Neural progenitor cell (in vitro differentiated cells): ENCODE measurements at regions not wholly inside any gene's neighbourhood (a gene's known extent, or its start where the extent isn't known, plus 50 kb on each side); places are given as distances from the start of the nearest gene placed in this dataset.
"Not testable (repeated sequence)": the region's sequence is repeated elsewhere in the genome, so short reads cannot be mapped to it uniquely, and the experiment has no call there.

Source experiments
- DNase-seq: peaks from one replicate; pipeline ENCODE4 v3.0.0-alpha.2; 2016; ENCODE audit warnings: low spot score
- H2AFZ ChIP-seq: fragments of 200-600 bp; sonication (generic); replicated peaks from 2 replicates; pipeline ENCODE4 v1.6.1; 2016; ENCODE audit warnings: antibody characterized with exemption
- H3F3A ChIP-seq: fragments of 200-600 bp; sonication (generic); 2 replicates; pipeline ENCODE4 v1.6.1; 2016; ENCODE audit warnings: antibody characterized with exemption, low read depth
- H3K27ac ChIP-seq: fragments of 200-600 bp; sonication (generic); 2 replicates; pipeline ENCODE4 v1.5.1; 2016; ENCODE audit warnings: mild to moderate bottlenecking
- H3K27me3 ChIP-seq: fragments of 200-600 bp; sonication (generic); 2 replicates; pipeline ENCODE4 v1.6.1; 2016; ENCODE audit warnings: mild to moderate bottlenecking, moderate library complexity
- H3K36me3 ChIP-seq: fragments of 200-600 bp; sonication (generic); 2 replicates; pipeline ENCODE4 v1.5.1; 2016
- H3K4me1 ChIP-seq: fragments of 200-600 bp; sonication (generic); 2 replicates; pipeline ENCODE4 v1.6.1; 2016; ENCODE audit warnings: mixed run types
- H3K4me2 ChIP-seq: fragments of 200-600 bp; sonication (generic); 2 replicates; pipeline ENCODE4 v1.6.1; 2016
- H3K4me3 ChIP-seq: fragments of 200-600 bp; sonication (generic); 2 replicates; pipeline ENCODE4 v1.5.1; 2016
- H3K79me2 ChIP-seq: fragments of 200-600 bp; sonication (generic); 2 replicates; pipeline ENCODE4 v1.6.1; 2016; ENCODE audit warnings: low read depth
- H3K9ac ChIP-seq: fragments of 200-600 bp; sonication (generic); 2 replicates; pipeline ENCODE4 v1.6.1; 2016
- H3K9me3 ChIP-seq: fragments of 200-600 bp; sonication (generic); 2 replicates; pipeline ENCODE4 v1.5.1; 2016; ENCODE audit warnings: low read depth
- H4K20me1 ChIP-seq: fragments of 200-600 bp; sonication (generic); 2 replicates; pipeline ENCODE4 v1.6.1; 2016; ENCODE audit warnings: low read depth
- H3K27ac Mint-ChIP-seq: 3 replicates; pipeline ENCODE4 v1.8.0; 2021; ENCODE audit warnings: mixed read lengths
- H3K27me3 Mint-ChIP-seq: 2 replicates; pipeline ENCODE4 v1.8.0; 2022; ENCODE audit warnings: low read depth, mild to moderate bottlenecking, inconsistent platforms, moderate library complexity, mixed read lengths; ENCODE audit not compliant: insufficient read depth
- H3K36me3 Mint-ChIP-seq: 3 replicates; pipeline ENCODE4 v1.8.0; 2021; ENCODE audit warnings: mixed read lengths
- H3K4me1 Mint-ChIP-seq: 3 replicates; pipeline ENCODE4 v1.8.0; 2021; ENCODE audit warnings: mixed read lengths
- H3K4me3 Mint-ChIP-seq: 3 replicates; pipeline ENCODE4 v1.8.0; 2021; ENCODE audit warnings: mild to moderate bottlenecking, moderate library complexity, mixed read lengths
- H3K9me3 Mint-ChIP-seq: 3 replicates; pipeline ENCODE4 v1.8.0; 2020; ENCODE audit warnings: mixed read lengths
- CTCF ChIP-seq: fragments of 200-600 bp; sonication (generic); IDR thresholded peaks from 2 replicates; pipeline ENCODE4 v1.5.1; 2017; ENCODE audit warnings: antibody characterized with exemption, mild to moderate bottlenecking
- EZH2 ChIP-seq: fragments of 200-600 bp; sonication (generic); IDR thresholded peaks from 2 replicates; pipeline ENCODE4 v1.6.1; 2017; ENCODE audit warnings: antibody characterized with exemption, mild to moderate bottlenecking, moderate library complexity
- EZH2phosphoT487 ChIP-seq: fragments of 200-600 bp; sonication (generic); IDR thresholded peaks from 2 replicates; pipeline ENCODE4 v1.6.1; 2017; ENCODE audit warnings: antibody characterized with exemption

GRCh38 chr18:1147730-1148129, 243.1 kb downstream of the ADCYAP1 start:
- no peak overlapping the region for H3K9ac ChIP-seq
- no peak overlapping the region for H2AFZ ChIP-seq
- no peaks in the 10 kb centered on the region for H4K20me1 ChIP-seq
- no peaks in the 10 kb centered on the region for H3K27me3 ChIP-seq
- Mint-ChIP-seq H3K27me3 (no peaks in the 10 kb centered on the region), H3K4me3 (no peak overlapping the region), H3K4me1 (no peaks in the 10 kb centered on the region), H3K9me3 (peaks cover 9% of the 10 kb centered on the region), H3K36me3 (no peaks in the 10 kb centered on the region), H3K27ac (no peak overlapping the region)
- H3K4me1 ChIP-seq, result peaks cover 8% of the 10 kb centered on the region
- no peak overlapping the region for H3K27ac ChIP-seq
- H3K79me2 ChIP-seq, result peaks cover 2% of the 10 kb centered on the region
- no peak overlapping the region for H3K4me3 ChIP-seq
- H3F3A ChIP-seq, result no peaks in the 10 kb centered on the region
- H3K9me3 ChIP-seq, result peaks cover 9% of the 10 kb centered on the region
- H3K36me3 ChIP-seq, result no peaks in the 10 kb centered on the region
- no peak overlapping the region for H3K4me2 ChIP-seq
- no peak for TF ChIP-seq EZH2phosphoT487
- no peak for TF ChIP-seq CTCF
- TF ChIP-seq EZH2, result no peak
- DNase-seq, result peak; percentile 40

GRCh38 chr18:1149709-1150108, 245.0 kb downstream of the ADCYAP1 start:
- TF ChIP-seq CTCF (no peak), EZH2 (no peak)
- Mint-ChIP-seq H3K4me3 (no peak overlapping the region), H3K9me3 (no peaks in the 10 kb centered on the region), H3K4me1 (no peaks in the 10 kb centered on the region), H3K27ac (no peak overlapping the region), H3K27me3 (no peaks in the 10 kb centered on the region), H3K36me3 (no peaks in the 10 kb centered on the region)
- no peaks in the 10 kb centered on the region for H3F3A ChIP-seq
- H3K36me3 ChIP-seq, result no peaks in the 10 kb centered on the region
- no peak overlapping the region for H3K27ac ChIP-seq
- peaks cover 8% of the 10 kb centered on the region for H3K4me1 ChIP-seq
- peaks cover 3% of the 10 kb centered on the region for H3K79me2 ChIP-seq
- H3K27me3 ChIP-seq, result no peaks in the 10 kb centered on the region
- no peak overlapping the region for H2AFZ ChIP-seq
- no peaks in the 10 kb centered on the region for H4K20me1 ChIP-seq
- peaks cover 8% of the 10 kb centered on the region for H3K9me3 ChIP-seq
- H3K4me2 ChIP-seq, result no peak overlapping the region
- no peak overlapping the region for H3K4me3 ChIP-seq
- DNase-seq, result no peak
- no peak overlapping the region for H3K9ac ChIP-seq

- Mint-ChIP-seq H3K4me3 (no peak overlapping the region), H3K36me3 (no peaks in the 10 kb centered on the region)
- H3K9me3 ChIP-seq, result peaks cover 7% of the 10 kb centered on the region
Measured at GRCh38 chr18:1150344-1150743, 245.7 kb downstream of the ADCYAP1 start.

DNA sequence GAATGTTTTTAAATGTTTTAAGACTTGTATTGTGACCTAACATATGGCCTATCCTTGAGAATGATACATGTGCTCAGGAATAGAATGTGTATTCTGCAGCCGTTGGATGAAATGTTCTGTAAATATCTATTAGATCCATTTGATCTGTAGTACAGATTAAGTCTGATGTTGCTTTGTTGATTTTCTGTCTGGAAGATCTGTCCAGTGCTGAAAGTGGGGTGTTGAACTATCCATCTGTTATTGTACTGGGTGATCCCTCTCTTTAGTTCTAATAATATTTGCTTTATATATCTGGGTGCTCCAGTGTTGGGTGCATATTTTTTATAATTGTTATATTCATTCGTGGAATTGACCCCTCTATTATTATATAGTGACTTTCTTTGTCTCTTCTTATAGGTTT, 248.3 kb downstream of the ADCYAP1 start:
- H3K9me3 ChIP-seq, H3K36me3 ChIP-seq, H3K36me3 Mint-ChIP-seq, H3K4me3 ChIP-seq, H3F3A ChIP-seq, H3K4me1 ChIP-seq, H4K20me1 ChIP-seq, DNase-seq, H3K9ac ChIP-seq, H3K27me3 Mint-ChIP-seq, H3K79me2 ChIP-seq, H3K4me1 Mint-ChIP-seq, H3K4me2 ChIP-seq, H3K27ac ChIP-seq, H3K9me3 Mint-ChIP-seq, H3K4me3 Mint-ChIP-seq, H2AFZ ChIP-seq, H3K27ac Mint-ChIP-seq, H3K27me3 ChIP-seq: not testable (repeated sequence)

More at GRCh38 chr18:1150344-1150743, 245.7 kb downstream of the ADCYAP1 start:
- no peaks in the 10 kb centered on the region for H3K36me3 ChIP-seq
- peaks cover 3% of the 10 kb centered on the region for H3K79me2 ChIP-seq
- H2AFZ ChIP-seq, result no peak overlapping the region
- H3K4me1 ChIP-seq, result peaks cover 8% of the 10 kb centered on the region
- no peaks in the 10 kb centered on the region for H3K9me3 Mint-ChIP-seq
- no peak for DNase-seq
- no peaks in the 10 kb centered on the region for H3F3A ChIP-seq
- H3K9ac ChIP-seq, result no peak overlapping the region
- no peak overlapping the region for H3K4me3 ChIP-seq
- H3K4me2 ChIP-seq, result no peak overlapping the region
- no peak overlapping the region for H3K27ac Mint-ChIP-seq
- no peak for TF ChIP-seq CTCF
- TF ChIP-seq EZH2, result no peak
- no peak for TF ChIP-seq EZH2phosphoT487
- H3K27me3 ChIP-seq, result no peaks in the 10 kb centered on the region
- H3K4me1 Mint-ChIP-seq, result no peaks in the 10 kb centered on the region
- H3K27me3 Mint-ChIP-seq, result no peaks in the 10 kb centered on the region
- no peaks in the 10 kb centered on the region for H4K20me1 ChIP-seq
- no peak overlapping the region for H3K27ac ChIP-seq
